ENCODE measurements at regions not wholly inside any gene's neighbourhood (a gene's known extent, or its start where the extent isn't known, plus 50 kb on each side); places are given as distances from the start of the nearest gene placed in this dataset.

GRCh38 chr7:27345164-27345887 lies 102.7 kb downstream of the EVX1 start:
- no peak overlapping the region for H3K9ac ChIP-seq (ENCODE audit: low read length)
- DNase-seq (ENCODE audit: low read depth, low spot score) (no peak), ATAC-seq (no peak)
- intact Hi-C loops (cut with micrococcal nuclease) = no loop called here
- TF ChIP-seq YY1 (IDR thresholded peaks at IDR 0.05; ENCODE audit: extremely low read depth, insufficient replicate concordance, low read depth, low read length) (no peak), SIN3A (IDR thresholded peaks at IDR 0.05; ENCODE audit: low read depth) (no peak), POLR2A (IDR thresholded peaks at IDR 0.05; ENCODE audit: borderline replicate concordance, extremely low read depth, insufficient read depth, insufficient read length) (no peak), ZBTB33 (IDR thresholded peaks at IDR 0.05; ENCODE audit: extremely low read depth, insufficient replicate concordance, low read length) (no peak), CBX3 (IDR thresholded peaks at IDR 0.05; ENCODE audit: low read depth) (no peak), ATF3 (IDR thresholded peaks at IDR 0.05) (no peak), JUND (IDR thresholded peaks at IDR 0.05) (no peak), REST (IDR thresholded peaks at IDR 0.05; ENCODE audit: low read depth) (no peak), SRF (IDR thresholded peaks at IDR 0.05; ENCODE audit: low read depth) (no peak), EZH2 (IDR thresholded peaks at IDR 0.05) (no peak), EGR1 (IDR thresholded peaks at IDR 0.05; ENCODE audit: low read depth) (no peak), TCF7L2 (IDR thresholded peaks at IDR 0.05; ENCODE audit: borderline replicate concordance, extremely low read depth, insufficient read depth, insufficient read length) (no peak), EZH2phosphoT487 (IDR thresholded peaks at IDR 0.05; ENCODE audit: borderline replicate concordance) (no peak)
- CTCF ChIA-PET = no interaction called here
- RAD21 ChIA-PET (ENCODE audit: low non-redundant PET in 1 of 2, low total read pairs in 2 of 2, uncharacterized antibody in 2 of 2, unreplicated experiment in 2 of 2) = no interaction called here
- H3K27me3 ChIP-seq (ENCODE audit: insufficient read depth, low read length) = no peaks in the 10 kb centered on the region
- POLR2A ChIA-PET = no interaction called here
- no peak overlapping the region for H3K4me2 ChIP-seq (ENCODE audit: low read length)
- no peak overlapping the region for H3K27ac ChIP-seq (ENCODE audit: low read depth, low read length)
- no TSS peak for BruUV-seq (replicated peaks)
- no peak overlapping the region for H3K4me3 ChIP-seq (replicated peaks in 1 of 2; ENCODE audit: low read depth in 1 of 2, low read length in 2 of 2)
- H4K20me1 ChIP-seq (ENCODE audit: insufficient read depth) = no peaks in the 10 kb centered on the region
- H3K9me3 ChIP-seq (ENCODE audit: control insufficient read depth in 1 of 2, insufficient read depth in 1 of 2, low read depth in 1 of 2, low read length in 2 of 2) = no peaks in the 10 kb centered on the region
- H3K36me3 ChIP-seq (ENCODE audit: control insufficient read depth in 1 of 2, insufficient read depth in 2 of 2, low read length in 2 of 2) = no peaks in the 10 kb centered on the region
- no peaks in the 10 kb centered on the region for H3K9me2 ChIP-seq (ENCODE audit: insufficient read depth)
- no peaks in the 10 kb centered on the region for H3K79me2 ChIP-seq (ENCODE audit: insufficient read depth, low read length)
- peaks cover 0 to 7% of the 10 kb centered on the region in 2 experiments; a peak in 1 of 4 replicates for H3K4me1 ChIP-seq (ENCODE audit: control insufficient read depth in 1 of 2, insufficient read depth in 2 of 2, low read length in 2 of 2)
- peak overlapping the region; percentile 17 for H2AFZ ChIP-seq (ENCODE audit: low read depth, low read length, poor library complexity, severe bottlenecking)
